ENCODE measurements at regions not wholly inside any gene's neighbourhood (a gene's known extent, or its start where the extent isn't known, plus 50 kb on each side); places are given as distances from the start of the nearest gene placed in this dataset.

DNA sequence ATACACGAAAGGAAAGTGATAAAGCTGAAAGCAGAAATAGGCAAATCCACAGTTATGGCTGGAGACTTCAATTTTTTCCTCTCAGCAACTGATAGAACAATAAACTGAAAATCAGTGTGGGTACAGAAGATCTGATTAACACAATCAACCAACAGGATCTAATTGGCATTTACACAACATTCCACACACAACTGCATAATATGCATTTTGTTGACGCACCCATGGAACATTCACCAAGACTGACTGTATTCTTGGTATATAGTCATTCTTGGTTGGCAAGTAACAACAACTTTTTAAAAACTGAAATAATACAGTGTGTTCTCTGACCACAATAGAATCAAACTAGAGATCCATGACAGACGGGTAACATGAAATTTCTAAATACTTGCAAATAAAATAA is 218.7 kb upstream of the S1PR3 start:
- Mint-ChIP-seq H3K27ac (no peak overlapping the region), H3K4me3 (no peak overlapping the region), H3K4me1 (ENCODE audit: low read depth) (peaks cover 3% of the 10 kb centered on the region), H3K36me3 (ENCODE audit: insufficient read depth in 2 of 2) (no peaks in the 10 kb centered on the region), H3K27me3 (ENCODE audit: low read depth) (peaks cover 41% of the 10 kb centered on the region), H3K9me3 (no peaks in the 10 kb centered on the region)
- no peak for ATAC-seq (replicated peaks in 1 of 2)
- DNase-seq = no peak

DNA sequence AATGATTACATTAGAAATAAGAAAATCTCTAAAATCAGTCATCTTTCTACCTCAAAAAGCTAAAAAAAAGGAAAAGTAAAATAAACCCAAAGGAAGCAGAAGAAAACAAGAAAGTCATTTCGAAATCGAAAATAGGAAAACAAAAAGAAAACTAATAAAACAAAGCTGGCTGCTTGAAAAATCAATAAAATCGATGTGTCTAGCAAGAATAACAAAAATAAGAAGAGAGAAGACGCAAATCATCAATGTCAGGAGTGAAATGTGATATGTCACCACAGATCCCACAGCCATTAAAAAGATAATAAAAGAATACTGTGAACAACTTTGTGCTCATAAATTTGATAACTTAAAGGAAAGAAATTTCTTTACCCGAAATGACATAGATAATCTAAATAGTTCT is 218.1 kb upstream of the S1PR3 start:
- DNase-seq (no peak), ATAC-seq (replicated peaks in 1 of 2) (no peak)
- peaks cover 6% of the 10 kb centered on the region for H3K4me1 Mint-ChIP-seq (ENCODE audit: low read depth)

DNA sequence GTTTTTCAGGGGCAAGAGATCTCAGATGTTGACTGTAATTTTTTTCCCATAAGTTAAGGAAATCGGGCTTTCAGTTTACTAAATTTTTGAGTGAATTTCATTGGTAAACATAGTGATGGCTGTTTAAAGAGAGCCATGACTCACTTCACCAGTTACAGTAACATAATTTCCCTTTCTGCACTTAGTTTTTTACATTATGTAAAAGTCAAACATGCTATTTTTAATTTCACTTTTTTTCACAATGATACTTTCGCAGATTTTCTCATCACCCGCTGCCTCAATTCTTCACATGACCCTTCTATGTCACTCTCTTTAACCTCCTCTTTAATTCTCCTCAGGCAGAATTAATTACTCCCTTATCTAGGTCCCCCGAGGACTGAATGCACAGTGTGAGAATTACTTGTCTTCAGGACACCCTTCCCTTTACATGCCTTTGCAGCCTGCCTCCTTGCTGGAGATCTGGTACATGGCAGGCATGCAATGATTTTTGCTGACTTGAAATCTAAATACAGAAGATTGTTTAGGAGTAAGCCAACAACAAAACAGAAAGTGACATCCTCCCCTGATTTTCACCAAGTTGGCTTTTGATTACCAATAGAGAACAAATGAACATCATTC is 217.5 kb upstream of the S1PR3 start:
- Mint-ChIP-seq H3K36me3 (ENCODE audit: insufficient read depth in 2 of 2) (no peaks in the 10 kb centered on the region), H3K9me3 (no peaks in the 10 kb centered on the region), H3K27ac (no peak overlapping the region), H3K4me3 (no peak overlapping the region), H3K27me3 (ENCODE audit: low read depth) (peaks cover 41% of the 10 kb centered on the region), H3K4me1 (ENCODE audit: low read depth) (peaks cover 6% of the 10 kb centered on the region)
- no peak for DNase-seq
- ATAC-seq (replicated peaks in 1 of 2) = no peak

More for the DNA sequence above, 218.1 kb upstream of the S1PR3 start:
- H3K9me3 Mint-ChIP-seq = no peaks in the 10 kb centered on the region
- no peak overlapping the region for H3K4me3 Mint-ChIP-seq
- H3K36me3 Mint-ChIP-seq (ENCODE audit: insufficient read depth in 2 of 2) = no peaks in the 10 kb centered on the region
- no peak overlapping the region for H3K27ac Mint-ChIP-seq
- H3K27me3 Mint-ChIP-seq (ENCODE audit: low read depth) = peaks cover 41% of the 10 kb centered on the region

DNA sequence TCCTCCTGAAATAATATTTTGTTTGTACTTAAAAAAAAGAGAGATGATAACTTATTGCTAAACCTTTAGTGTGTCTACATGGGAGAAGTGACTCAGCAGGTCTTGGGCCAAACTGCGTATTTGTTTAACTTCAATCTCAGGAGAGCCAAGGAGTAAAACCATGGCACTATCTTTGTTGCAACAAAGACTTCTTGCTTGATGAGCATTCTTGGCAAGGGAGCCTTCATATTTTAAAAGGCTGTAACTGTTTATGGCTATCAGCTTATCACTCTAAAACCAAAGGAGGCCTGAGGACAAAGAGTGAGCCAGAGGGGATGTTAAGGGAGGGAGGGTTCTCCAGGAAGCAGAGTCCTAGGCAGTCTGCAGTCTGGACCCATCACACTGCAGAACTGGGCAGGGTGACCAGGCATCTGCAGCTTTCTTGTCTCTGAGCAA is 216.2 kb upstream of the S1PR3 start:
- DNase-seq (no peak), ATAC-seq (replicated peaks in 1 of 2) (no peak)
- no peak overlapping the region for H3K4me3 Mint-ChIP-seq
- H3K27ac Mint-ChIP-seq = no peak overlapping the region
- peaks cover 41% of the 10 kb centered on the region for H3K27me3 Mint-ChIP-seq (ENCODE audit: low read depth)
- peaks cover 6% of the 10 kb centered on the region for H3K4me1 Mint-ChIP-seq (ENCODE audit: low read depth)
- no peaks in the 10 kb centered on the region for H3K36me3 Mint-ChIP-seq (ENCODE audit: insufficient read depth in 2 of 2)
- no peaks in the 10 kb centered on the region for H3K9me3 Mint-ChIP-seq

DNA sequence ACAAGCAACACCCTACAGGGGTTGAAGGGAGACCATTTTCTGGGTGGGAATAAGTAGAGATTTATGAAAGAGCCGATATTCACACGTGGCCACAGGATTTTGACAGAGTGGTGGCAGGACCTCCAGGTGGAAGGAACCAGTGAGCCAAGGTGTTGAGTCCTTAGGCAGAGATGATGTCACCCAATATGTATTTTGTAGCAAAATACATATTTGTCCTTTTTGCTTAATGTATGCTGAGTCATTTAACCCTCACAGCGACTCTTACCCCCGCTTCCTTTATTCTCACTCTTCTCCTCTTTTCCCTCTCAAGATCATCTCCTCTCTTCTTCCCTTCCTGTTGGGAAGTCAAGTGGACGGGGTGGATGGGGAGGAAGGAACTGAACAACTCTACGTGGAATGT is 215.7 kb upstream of the S1PR3 start:
- Mint-ChIP-seq H3K36me3 (ENCODE audit: insufficient read depth in 2 of 2) (no peaks in the 10 kb centered on the region), H3K9me3 (no peaks in the 10 kb centered on the region), H3K4me3 (no peak overlapping the region), H3K4me1 (ENCODE audit: low read depth) (peaks cover 6% of the 10 kb centered on the region), H3K27me3 (ENCODE audit: low read depth) (peaks cover 41% of the 10 kb centered on the region), H3K27ac (no peak overlapping the region)
- ATAC-seq (replicated peaks in 1 of 2) (no peak), DNase-seq (no peak)

DNA sequence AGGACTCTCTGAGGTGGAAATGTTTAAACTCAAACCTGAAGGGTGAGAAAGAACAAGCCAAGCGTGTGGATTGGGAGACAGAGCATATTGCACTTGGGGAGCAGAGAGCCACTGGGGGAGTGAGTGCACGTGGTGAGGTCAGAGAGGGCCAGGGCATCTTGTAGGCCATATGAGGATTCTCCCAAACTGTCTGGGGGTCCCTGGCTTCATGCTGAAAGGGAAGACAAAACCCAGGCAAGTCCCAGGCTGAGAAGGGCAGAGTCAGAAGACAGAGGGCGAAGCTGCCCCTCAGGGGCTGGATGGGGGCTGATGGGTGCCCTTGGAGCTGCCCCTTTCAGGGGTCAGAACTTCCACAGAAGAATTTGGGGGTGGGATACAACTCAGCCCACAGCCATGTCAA is 215.3 kb upstream of the S1PR3 start:
- H3K27ac Mint-ChIP-seq = no peak overlapping the region
- no peak overlapping the region for H3K4me3 Mint-ChIP-seq
- ATAC-seq (replicated peaks in 1 of 2) (no peak), DNase-seq (no peak)
- peaks cover 41% of the 10 kb centered on the region for H3K27me3 Mint-ChIP-seq (ENCODE audit: low read depth)
- H3K36me3 Mint-ChIP-seq (ENCODE audit: insufficient read depth in 2 of 2) = no peaks in the 10 kb centered on the region
- peaks cover 6% of the 10 kb centered on the region for H3K4me1 Mint-ChIP-seq (ENCODE audit: low read depth)
- H3K9me3 Mint-ChIP-seq = no peaks in the 10 kb centered on the region

DNA sequence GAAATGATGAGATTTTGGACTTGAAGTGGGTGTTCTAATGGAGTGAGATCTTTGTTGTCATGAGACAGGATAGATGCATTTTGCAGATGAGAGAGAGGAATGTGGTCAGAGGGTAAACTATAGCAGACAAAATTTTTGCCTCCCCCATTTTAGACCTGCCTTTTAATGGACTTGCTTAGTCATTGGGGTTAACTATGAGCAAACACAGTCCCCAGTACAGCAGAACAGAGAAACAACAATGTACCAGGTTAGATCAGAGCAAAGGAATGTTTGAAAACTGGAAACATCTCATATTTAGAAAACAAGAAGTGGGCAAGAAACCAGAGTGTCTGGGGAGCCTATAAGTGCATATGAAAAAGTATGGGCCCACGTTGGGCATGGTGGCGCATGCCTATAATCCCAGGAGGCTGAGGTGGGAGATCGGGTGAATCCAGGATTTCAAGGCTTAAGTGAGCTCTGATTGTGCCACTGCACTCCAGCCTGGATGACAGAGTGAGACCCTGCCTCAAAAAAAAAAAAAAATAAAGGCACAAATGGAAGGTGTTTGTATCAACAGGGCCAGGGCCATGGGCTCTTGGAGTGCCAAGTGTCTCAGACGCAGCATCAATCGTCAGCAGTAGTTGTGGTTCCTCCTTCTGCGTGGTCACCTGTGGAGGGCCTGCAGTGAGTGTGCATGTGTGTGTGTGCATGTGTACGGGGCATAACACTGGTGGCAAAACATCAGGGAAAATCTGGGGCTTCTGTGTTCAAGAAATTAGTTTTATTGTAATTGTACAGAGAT is 214.4 kb upstream of the S1PR3 start:
- no peak for DNase-seq
- H3K4me3 Mint-ChIP-seq = no peak overlapping the region
- H3K36me3 Mint-ChIP-seq (ENCODE audit: insufficient read depth in 2 of 2) = no peaks in the 10 kb centered on the region
- H3K27me3 Mint-ChIP-seq (ENCODE audit: low read depth) = peaks cover 45% of the 10 kb centered on the region
- no peak for ATAC-seq (replicated peaks in 1 of 2)
- H3K4me1 Mint-ChIP-seq (ENCODE audit: low read depth) = peaks cover 6% of the 10 kb centered on the region
- H3K9me3 Mint-ChIP-seq = no peaks in the 10 kb centered on the region
- H3K27ac Mint-ChIP-seq = no peak overlapping the region

DNA sequence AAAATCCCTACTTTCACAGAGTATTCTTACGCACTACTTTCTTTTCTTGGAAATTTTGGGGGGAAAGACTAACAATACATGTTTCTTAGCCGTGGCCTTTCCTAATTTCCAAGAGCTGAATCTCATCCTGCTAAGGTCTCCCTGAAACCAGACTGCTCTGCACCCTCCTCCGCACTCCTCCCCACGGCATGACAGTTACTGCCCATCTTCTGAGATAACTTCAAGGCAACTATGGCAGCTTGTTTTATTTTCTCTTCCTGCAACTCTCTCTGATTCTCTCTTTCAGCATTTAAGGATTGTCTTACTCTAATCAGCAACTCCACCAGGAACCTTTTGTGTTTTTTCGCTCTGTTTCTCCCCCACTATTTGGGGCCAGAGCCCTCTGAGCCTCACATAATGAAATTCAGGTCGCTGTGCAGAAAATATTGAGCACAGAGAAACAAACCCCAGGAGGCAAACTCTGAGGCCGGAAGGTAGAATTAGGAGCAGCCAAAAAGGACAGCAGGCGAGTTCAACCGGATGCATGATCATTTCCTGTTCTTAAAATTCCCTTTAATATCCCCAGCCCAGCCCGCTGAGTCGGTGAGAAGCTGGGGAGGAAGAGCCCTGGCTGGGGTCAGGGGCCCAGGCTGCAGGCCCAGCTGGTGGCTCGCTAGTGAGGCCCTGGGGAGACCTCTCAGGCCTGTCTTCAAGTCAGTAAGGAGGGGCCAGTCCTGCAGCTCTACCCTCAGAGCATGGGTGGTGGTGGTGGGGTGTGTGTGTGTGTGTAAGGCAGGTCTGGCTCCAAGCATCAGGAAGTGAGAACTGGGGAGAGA is 213.6 kb upstream of the S1PR3 start:
- H3K4me1 Mint-ChIP-seq (ENCODE audit: low read depth) = peaks cover 6% of the 10 kb centered on the region
- no peak overlapping the region for H3K4me3 Mint-ChIP-seq
- no peaks in the 10 kb centered on the region for H3K9me3 Mint-ChIP-seq
- no peak overlapping the region for H3K27ac Mint-ChIP-seq
- DNase-seq (no peak), ATAC-seq (replicated peaks in 1 of 2) (no peak)
- no peaks in the 10 kb centered on the region for H3K36me3 Mint-ChIP-seq (ENCODE audit: insufficient read depth in 2 of 2)
- peaks cover 43% of the 10 kb centered on the region for H3K27me3 Mint-ChIP-seq (ENCODE audit: low read depth)

DNA sequence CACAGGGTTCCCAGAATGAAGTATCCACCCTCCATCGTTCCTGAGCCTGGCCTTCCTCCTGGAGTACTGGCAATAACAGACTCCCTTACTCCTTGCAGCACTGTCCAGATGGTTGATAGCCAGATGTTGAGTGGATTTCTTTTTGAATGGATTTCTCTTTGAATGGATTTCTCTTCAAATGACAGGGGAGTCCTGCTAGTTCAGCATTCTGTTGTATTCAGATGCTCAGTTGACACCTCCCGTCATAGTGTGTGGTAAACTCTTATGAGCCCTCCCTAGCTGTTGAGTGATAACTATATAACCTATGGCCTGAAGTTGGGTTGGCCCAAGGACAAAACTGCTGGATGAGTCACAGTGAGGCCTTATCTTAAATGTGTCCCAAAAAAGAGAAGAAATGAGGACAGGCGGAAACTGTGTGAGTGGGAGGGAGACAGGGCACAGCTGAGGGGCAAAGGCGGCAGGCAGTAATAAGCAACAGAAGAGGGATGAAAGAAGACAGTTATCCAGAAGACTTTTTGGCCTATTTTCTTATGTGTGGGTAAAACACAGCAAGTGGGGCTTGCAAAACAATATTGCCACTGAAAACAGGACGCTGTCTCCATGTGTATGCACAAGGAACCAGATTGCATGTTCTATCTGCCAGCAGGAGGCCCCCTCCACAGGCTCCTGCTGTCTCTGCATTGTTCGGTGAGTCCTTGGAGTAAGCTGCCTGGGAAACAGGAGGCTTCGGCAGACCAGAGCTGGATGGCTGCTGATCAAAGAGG is 209.5 kb upstream of the S1PR3 start:
- ATAC-seq (replicated peaks in 1 of 2) (no peak), DNase-seq (no peak)
- peaks cover 18% of the 10 kb centered on the region for H3K27me3 Mint-ChIP-seq (ENCODE audit: low read depth)
- H3K36me3 Mint-ChIP-seq (ENCODE audit: insufficient read depth in 2 of 2) = no peaks in the 10 kb centered on the region
- H3K4me3 Mint-ChIP-seq = no peak overlapping the region
- no peaks in the 10 kb centered on the region for H3K9me3 Mint-ChIP-seq
- H3K4me1 Mint-ChIP-seq (ENCODE audit: low read depth) = peaks cover 6% of the 10 kb centered on the region
- no peak overlapping the region for H3K27ac Mint-ChIP-seq

DNA sequence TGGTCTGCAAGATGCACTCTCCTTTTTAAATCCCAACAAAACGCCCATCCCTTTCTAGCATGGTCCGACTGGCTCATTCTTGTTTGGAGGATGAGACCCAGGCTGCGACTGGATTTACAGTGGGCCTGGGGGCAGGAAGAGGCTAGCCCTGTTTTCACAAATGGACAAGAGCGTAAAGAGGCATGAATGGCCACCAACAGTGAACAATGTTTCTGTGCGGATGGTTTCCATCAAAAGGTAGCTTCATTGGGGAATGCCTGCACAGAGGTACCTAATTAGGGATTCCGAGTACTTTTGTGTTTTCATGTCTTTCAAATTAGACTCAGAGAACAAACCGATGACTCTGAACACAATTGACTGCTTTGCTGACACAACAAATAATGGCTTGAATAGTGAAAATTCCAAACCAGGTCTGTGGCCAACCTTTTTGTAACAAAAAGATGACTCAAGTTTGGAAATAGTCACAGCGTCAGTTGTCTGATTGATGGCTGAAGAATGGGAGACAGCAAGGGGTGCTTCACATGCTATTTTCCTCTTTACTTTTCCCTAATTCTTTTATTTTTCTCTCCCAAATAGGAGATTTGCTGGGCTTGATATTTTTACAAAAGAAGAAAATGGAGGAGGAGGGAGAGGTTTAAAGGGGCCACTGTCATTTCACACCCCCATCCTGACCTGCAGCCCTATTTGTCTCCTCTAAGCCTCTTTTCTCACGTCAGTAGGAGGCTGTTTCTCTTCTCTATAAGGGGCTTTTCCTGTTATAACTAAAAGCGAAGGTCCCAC is 208.1 kb upstream of the S1PR3 start:
- no peaks in the 10 kb centered on the region for H3K4me1 Mint-ChIP-seq (ENCODE audit: low read depth)
- no peak overlapping the region for H3K4me3 Mint-ChIP-seq
- DNase-seq (no peak), ATAC-seq (replicated peaks in 1 of 2) (no peak)
- H3K27me3 Mint-ChIP-seq (ENCODE audit: low read depth) = peaks cover 28% of the 10 kb centered on the region
- H3K27ac Mint-ChIP-seq = no peak overlapping the region
- H3K9me3 Mint-ChIP-seq = no peaks in the 10 kb centered on the region
- no peaks in the 10 kb centered on the region for H3K36me3 Mint-ChIP-seq (ENCODE audit: insufficient read depth in 2 of 2)

DNA sequence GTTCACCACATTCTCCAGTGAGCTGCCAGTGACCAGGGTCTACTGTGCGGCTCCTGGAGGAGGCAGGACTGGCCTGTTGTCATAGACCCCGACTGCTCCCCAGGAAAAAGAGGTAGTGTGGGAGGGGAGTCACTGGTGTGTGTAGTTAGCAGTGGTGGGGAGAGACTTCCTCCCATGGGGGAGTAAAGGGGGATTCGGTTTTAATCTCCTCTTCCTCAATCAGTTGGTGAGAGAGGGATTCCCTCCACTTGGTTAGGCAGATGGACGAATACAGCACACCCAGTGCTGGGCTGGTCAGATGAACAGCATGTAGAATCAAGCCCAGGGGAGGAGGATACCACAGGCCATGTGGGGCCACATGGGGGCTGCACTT is 207.6 kb upstream of the S1PR3 start:
- ATAC-seq (replicated peaks in 1 of 2) (no peak), DNase-seq (no peak)
- peaks cover 34% of the 10 kb centered on the region for H3K27me3 Mint-ChIP-seq (ENCODE audit: low read depth)
- H3K36me3 Mint-ChIP-seq (ENCODE audit: insufficient read depth in 2 of 2) = no peaks in the 10 kb centered on the region
- no peak overlapping the region for H3K4me3 Mint-ChIP-seq
- no peaks in the 10 kb centered on the region for H3K4me1 Mint-ChIP-seq (ENCODE audit: low read depth)
- H3K9me3 Mint-ChIP-seq = no peaks in the 10 kb centered on the region
- no peak overlapping the region for H3K27ac Mint-ChIP-seq

DNA sequence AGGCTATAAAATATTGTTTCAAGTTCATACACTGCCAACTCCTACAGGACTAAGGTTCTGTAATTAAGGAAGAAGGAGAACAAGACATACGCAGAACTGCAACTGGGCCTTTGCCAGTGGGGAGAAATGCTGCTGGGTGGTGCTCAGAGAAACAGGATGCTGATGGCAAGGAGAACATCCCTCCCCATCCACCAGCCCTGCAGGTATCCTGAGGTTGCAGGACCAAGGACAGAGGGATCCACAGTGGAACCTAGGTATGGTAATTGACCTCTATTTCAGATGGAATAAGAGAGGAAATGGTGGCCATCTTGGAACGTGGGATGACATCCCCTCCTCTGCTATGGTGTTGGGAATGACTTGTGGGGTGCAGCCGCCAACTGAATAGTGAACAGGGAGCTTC is 206.3 kb upstream of the S1PR3 start:
- Mint-ChIP-seq H3K27ac (no peak overlapping the region), H3K27me3 (ENCODE audit: low read depth) (peaks cover 34% of the 10 kb centered on the region), H3K4me3 (no peak overlapping the region), H3K36me3 (ENCODE audit: insufficient read depth in 2 of 2) (no peaks in the 10 kb centered on the region), H3K9me3 (no peaks in the 10 kb centered on the region), H3K4me1 (ENCODE audit: low read depth) (peaks cover under 1% of the 10 kb centered on the region)
- ATAC-seq (replicated peaks in 1 of 2) = no peak
- no peak for DNase-seq
